ENCODE measurements at regions not wholly inside any gene's neighbourhood (a gene's known extent, or its start where the extent isn't known, plus 50 kb on each side); places are given as distances from the start of the nearest gene placed in this dataset.

DNA sequence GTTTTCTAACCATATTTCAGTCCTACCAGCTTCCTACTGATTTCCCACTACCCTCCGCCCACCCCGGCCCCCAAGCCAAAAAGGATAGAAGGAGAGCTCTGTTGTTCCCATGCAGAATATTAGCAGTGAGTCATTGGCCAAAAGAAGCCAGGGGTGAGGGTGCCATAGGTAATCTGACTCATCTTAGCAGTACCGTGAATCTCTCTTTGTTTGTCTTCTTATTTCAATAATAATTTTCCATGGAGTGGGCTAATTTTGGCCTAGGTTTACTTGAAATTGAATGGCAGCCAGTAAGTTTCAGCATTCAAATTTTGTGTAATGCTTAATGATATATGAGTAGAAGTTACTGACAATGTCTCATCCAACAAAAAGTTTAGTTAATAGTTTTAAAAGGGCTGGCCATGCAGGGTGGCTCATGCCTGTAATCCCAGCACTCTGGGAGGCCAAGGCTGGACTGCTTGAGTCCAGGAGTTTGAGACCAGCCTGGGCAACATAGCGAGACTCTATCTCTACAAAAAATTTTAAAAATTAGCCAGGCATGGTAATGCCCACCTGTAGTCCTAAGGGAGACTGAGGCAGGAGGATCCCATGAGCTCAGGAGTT is 74.2 kb downstream of the C9orf152 start:
- no peak for DNase-seq (ENCODE audit: low spot score)
- peak overlapping the region; percentile 80 for H3K27ac Mint-ChIP-seq (ENCODE audit: unreplicated experiment)

DNA sequence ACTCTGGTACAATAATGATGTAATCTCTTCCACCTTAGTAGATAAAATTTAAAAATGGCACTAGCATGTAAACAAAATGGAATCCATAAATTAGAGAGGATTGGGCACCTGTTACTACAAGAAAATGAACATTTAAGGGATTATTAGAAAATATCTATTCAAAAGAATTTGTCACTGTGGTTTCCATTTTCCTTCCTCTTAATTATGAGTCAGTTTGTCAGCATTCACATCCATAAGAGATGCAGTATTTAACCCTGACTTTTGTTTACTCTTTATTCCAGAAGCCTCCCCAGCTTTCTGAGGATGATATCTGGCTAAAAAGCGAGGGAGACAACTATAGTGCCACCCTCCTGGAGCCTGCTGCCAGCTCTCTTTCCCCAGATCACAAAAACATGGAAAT is 72.1 kb downstream of the C9orf152 start:
- Mint-ChIP-seq H3K4me3 (ENCODE audit: unreplicated experiment) (no peak overlapping the region), H3K27ac (ENCODE audit: unreplicated experiment) (no peak overlapping the region), H3K27me3 (ENCODE audit: low read depth) (no peaks in the 10 kb centered on the region), H3K9me3 (ENCODE audit: low read depth) (no peaks in the 10 kb centered on the region), H3K4me1 (ENCODE audit: low read depth) (peaks cover 57% of the 10 kb centered on the region), H3K36me3 (ENCODE audit: low read depth) (peaks cover 33% of the 10 kb centered on the region)
- no peak for DNase-seq (ENCODE audit: low spot score)
- TF ChIP-seq, protein P1, sequence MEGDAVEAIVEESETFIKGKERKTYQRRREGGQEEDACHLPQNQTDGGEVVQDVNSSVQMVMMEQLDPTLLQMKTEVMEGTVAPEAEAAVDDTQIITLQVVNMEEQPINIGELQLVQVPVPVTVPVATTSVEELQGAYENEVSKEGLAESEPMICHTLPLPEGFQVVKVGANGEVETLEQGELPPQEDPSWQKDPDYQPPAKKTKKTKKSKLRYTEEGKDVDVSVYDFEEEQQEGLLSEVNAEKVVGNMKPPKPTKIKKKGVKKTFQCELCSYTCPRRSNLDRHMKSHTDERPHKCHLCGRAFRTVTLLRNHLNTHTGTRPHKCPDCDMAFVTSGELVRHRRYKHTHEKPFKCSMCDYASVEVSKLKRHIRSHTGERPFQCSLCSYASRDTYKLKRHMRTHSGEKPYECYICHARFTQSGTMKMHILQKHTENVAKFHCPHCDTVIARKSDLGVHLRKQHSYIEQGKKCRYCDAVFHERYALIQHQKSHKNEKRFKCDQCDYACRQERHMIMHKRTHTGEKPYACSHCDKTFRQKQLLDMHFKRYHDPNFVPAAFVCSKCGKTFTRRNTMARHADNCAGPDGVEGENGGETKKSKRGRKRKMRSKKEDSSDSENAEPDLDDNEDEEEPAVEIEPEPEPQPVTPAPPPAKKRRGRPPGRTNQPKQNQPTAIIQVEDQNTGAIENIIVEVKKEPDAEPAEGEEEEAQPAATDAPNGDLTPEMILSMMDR (IDR thresholded peaks at IDR 0.05), result no peak

More for the DNA sequence above, 74.2 kb downstream of the C9orf152 start:
- TF ChIP-seq, protein P1 (IDR thresholded peaks at IDR 0.05), result no peak
- Mint-ChIP-seq H3K4me1 (ENCODE audit: low read depth) (peaks cover 70% of the 10 kb centered on the region), H3K27me3 (ENCODE audit: low read depth) (no peaks in the 10 kb centered on the region), H3K4me3 (ENCODE audit: unreplicated experiment) (no peak overlapping the region), H3K9me3 (ENCODE audit: low read depth) (no peaks in the 10 kb centered on the region), H3K36me3 (ENCODE audit: low read depth) (peaks cover 21% of the 10 kb centered on the region)

DNA sequence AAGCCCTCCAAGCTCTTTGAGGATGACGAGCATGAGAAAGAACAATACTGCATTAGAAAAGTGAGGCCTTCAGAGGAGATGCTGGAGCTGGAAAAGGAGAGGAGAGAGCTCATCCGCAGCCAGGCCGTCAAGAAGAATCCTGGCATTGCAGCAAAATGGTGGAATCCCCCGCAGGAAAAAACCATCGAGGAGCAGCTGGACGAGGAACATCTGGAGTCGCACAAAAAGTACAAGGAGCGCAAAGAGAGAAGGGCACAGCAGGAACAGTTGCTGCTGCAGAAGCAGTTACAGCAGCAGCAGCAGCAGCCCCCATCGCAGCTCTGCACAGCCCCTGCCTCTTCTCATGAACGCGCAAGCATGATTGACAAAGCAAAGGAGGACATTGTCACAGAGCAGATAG is 71.2 kb downstream of the C9orf152 start:
- Mint-ChIP-seq H3K9me3 (ENCODE audit: low read depth) (no peaks in the 10 kb centered on the region), H3K4me3 (ENCODE audit: unreplicated experiment) (no peak overlapping the region), H3K4me1 (ENCODE audit: low read depth) (peaks cover 57% of the 10 kb centered on the region), H3K27me3 (ENCODE audit: low read depth) (no peaks in the 10 kb centered on the region), H3K36me3 (ENCODE audit: low read depth) (peaks cover 36% of the 10 kb centered on the region), H3K27ac (ENCODE audit: unreplicated experiment) (peak overlapping the region; percentile 28)
- DNase-seq (ENCODE audit: low spot score), result no peak
- TF ChIP-seq, protein P1 (IDR thresholded peaks at IDR 0.05), result no peak

DNA sequence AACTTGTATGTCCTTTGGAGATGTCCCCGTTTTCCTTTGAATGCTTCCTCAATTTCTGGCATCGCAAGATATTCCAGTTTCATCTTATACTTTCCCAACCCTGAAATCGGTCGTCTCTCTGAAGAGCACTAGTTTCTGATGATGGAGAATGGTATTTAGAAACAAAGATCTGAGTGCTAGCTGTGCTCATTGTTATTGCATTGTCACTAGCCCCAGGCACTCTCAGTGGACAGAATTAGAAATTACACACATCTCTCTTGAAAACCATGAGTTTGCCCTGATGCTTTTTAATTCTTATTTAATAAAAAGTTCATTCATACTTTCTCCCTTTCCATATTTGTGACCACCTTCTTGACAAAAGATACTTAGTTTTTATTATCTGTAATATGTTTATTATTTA is 67.7 kb downstream of the C9orf152 start:
- Mint-ChIP-seq H3K27ac (ENCODE audit: unreplicated experiment) (peak overlapping the region; percentile 81), H3K4me3 (ENCODE audit: unreplicated experiment) (no peak overlapping the region), H3K4me1 (ENCODE audit: low read depth) (peaks cover 66% of the 10 kb centered on the region), H3K9me3 (ENCODE audit: low read depth) (no peaks in the 10 kb centered on the region), H3K27me3 (ENCODE audit: low read depth) (no peaks in the 10 kb centered on the region), H3K36me3 (ENCODE audit: low read depth) (peaks cover 40% of the 10 kb centered on the region)
- DNase-seq (ENCODE audit: low spot score), result no peak
- TF ChIP-seq, protein P1 (IDR thresholded peaks at IDR 0.05), result peak; percentile 27

DNA sequence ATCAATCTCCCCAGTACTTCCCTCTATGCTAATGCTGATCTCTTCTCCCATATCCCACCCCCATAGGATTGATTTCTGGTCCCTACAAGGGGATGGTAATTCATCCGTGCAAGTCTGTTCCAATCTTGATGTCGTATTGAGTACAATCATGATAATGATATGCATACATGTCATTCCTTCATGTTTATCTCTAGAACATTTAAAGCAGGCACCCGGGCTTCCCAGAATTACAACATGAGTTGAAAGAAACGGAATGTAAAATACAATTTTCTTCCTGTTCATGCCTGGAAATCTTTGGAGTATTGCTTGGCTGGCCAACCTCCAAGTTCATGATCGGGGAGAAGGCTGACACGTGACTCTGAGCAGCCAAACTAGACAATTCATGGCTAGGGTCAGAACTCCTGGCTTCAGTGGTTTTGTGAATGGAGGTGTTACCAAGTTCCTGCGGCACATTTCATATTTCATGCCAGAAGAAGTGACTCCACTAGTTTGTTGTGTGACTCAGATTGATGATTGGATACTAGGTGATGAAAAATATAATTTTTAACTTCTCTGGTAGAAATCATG is 66.6 kb downstream of the C9orf152 start:
- Mint-ChIP-seq H3K4me3 (ENCODE audit: unreplicated experiment) (no peak overlapping the region), H3K4me1 (ENCODE audit: low read depth) (peaks cover 60% of the 10 kb centered on the region), H3K9me3 (ENCODE audit: low read depth) (no peaks in the 10 kb centered on the region), H3K27ac (ENCODE audit: unreplicated experiment) (peak overlapping the region; percentile 81), H3K27me3 (ENCODE audit: low read depth) (no peaks in the 10 kb centered on the region), H3K36me3 (ENCODE audit: low read depth) (peaks cover 40% of the 10 kb centered on the region)
- DNase-seq (ENCODE audit: low spot score), result no peak
- TF ChIP-seq, protein P1 (IDR thresholded peaks at IDR 0.05), result no peak
